ENCODE measurements at regions not wholly inside any gene's neighbourhood (a gene's known extent, or its start where the extent isn't known, plus 50 kb on each side); places are given as distances from the start of the nearest gene placed in this dataset.
A peak's percentile ranks its signal among the peaks of the same experiment; 100 is the strongest.

DNA sequence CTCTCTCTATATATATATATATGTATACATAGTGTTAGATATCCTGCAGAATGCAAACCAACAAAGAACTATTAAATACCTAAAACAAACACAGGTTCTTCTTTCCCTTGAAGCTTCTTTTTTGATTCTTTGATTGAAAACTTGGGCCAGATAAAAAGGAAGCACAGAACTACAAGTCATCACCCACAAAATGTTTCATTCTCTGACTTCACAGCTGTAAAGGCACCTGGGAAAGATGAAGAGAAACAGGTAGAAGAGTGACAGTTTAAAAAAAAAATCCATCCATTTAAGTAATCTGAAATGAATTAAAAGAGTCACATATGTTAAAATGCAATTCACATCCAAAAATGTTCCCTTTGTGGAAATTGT, 90.7 kb upstream of the FNDC3A start:
- no peak for DNase-seq (ENCODE audit: low read depth in 1 of 2, low spot score in 1 of 2)

DNA sequence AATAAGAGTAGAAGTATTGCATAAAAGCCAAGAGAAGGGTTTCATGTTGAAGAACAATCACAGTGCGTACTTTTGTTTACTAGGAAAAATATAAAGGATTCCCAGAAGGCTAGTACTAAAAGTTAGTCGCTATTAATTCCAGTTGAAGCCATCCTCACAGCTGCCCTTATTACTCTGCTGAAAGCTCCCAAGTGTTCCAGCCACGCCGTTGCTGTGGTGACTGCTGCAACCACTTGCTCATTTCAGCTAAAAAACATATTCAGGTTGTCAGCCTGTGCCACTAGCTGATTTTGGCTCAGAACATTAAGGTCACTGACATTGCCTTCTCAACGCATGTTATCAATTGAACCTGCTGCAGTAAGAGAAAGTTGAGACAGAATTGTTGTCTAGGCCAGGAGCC, 87.1 kb upstream of the FNDC3A start:
- no peak for DNase-seq (ENCODE audit: low read depth in 1 of 2, low spot score in 1 of 2)

DNA sequence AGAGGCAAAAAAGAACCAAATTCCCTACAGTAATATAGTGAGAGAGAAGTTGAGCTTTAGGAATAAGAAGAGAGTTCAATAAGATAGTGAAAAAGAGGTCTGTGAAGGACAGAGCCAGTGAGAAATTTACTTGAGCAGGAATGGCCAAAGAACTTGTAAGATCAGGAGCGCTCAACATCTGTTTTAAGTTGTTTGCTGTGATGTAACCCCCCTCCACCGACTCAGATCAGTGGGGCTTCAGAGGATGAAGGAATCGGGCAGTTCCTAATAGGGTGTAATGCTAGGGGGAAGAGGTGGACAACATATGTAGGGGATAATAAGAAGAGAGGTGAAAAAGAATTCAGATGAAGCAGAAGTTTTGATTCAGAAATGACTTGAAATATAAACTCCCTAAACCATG, 85.3 kb upstream of the FNDC3A start:
- DNase-seq (ENCODE audit: low read depth in 1 of 2, low spot score in 1 of 2): no peak

DNA sequence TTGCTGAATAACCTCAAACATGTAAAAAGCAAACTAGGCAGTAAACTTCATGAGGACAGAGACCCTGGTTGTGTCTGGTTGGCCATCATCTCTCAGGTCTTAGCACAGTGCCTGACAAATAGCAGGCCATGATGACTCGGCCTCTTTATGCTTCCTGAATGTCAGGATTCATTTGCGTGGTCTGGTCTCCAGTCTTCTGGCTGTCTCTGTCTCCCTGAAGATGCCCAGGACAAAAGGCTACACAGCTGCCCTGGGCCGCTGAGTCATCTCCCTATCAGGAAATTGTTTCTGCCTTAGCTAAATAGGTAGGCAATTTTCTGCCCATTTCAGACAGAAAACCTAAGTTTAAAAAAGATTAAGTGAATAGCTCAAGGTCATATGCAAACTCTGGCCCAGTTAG, 84.1 kb upstream of the FNDC3A start:
- no peak for DNase-seq (ENCODE audit: low read depth in 1 of 2, low spot score in 1 of 2)

DNA sequence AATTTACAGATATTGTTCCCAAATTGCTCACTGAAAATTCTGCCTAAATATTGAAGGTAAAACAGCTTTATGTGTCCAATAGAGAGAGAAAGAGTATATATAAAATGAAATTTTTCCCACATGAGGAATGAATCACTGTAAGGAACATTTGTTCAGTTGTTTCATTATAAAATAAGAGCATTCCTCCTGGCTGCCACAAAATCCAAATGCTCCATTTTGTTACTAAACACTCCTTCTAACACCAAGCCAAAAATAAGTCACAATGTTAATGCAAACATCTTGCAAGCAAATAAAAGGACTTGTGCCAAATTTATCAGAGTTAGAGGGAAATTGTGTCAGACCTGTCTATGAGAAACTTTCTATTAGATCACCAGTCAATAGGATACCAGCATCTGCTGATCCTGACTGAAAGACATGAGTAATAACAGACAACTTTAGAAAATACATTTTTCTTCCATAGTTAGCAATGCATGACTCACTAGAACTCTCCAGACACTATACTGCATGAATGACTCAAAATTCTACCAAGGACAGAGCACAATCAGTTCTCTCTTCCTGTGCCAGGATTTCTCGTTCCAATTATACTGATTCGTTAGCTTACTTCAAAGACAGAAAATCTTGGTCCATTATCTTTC, 83.5 kb upstream of the FNDC3A start:
- DNase-seq (ENCODE audit: low read depth in 1 of 2, low spot score in 1 of 2): peak in 1 of 2 donors; percentile 19

DNA sequence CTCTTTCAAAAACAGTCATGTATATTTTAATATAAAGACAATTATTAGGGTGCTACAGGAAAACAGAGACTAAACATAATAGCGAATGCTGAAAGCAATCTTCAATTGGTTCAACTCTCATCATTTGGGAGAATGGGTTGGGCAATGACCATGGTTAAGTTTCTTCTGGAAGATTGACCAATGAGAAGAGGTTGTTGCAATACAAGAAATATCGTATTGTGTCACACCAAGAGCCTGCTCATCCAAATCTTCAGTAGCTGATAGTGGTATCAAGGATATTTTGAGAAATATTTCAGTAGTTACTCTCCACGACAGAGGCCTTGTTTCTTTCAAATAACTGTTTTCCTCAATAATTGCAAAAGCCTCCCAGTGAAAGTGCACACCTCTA, 83.0 kb upstream of the FNDC3A start:
- DNase-seq (ENCODE audit: low read depth in 1 of 2, low spot score in 1 of 2): no peak

DNA sequence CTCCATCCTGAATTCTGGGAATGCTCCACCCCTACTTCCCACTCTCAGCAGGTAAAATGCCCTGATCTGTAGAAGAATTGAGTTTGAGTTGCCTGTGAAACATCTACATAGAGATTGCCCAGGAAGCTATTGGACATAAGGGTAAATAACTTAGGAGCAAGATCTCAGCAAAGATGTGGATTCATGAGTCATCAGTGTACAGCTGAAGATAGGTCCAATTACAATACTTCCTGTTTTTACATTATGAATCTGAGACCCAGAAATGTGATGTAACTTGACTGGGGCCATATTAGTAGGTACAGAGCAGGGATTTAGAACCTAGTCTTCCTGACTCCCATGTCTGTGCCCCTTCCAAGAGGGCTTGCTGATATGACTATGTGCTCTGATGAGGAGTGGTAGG, 79.4 kb upstream of the FNDC3A start:
- no peak for DNase-seq (ENCODE audit: low read depth in 1 of 2, low spot score in 1 of 2)

DNA sequence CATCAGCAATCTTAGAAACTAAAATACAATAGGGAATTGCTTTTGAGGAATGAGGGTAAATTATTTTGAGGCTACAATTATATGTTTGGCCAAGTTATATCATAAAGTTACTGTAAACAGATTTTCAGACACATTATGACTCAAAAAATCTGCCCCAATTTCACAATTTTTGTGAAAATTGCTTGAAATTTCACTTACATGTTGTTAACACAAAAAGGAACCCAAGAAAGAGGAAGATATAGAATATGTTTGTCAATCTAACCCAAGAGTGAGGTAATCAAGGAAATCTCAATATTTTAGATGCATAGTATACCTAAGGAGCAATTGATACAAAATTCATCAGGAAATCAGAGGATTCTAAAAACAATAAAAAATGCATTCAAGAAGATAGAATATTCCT, 73.9 kb upstream of the FNDC3A start:
- DNase-seq (ENCODE audit: low read depth in 1 of 2, low spot score in 1 of 2): no peak

DNA sequence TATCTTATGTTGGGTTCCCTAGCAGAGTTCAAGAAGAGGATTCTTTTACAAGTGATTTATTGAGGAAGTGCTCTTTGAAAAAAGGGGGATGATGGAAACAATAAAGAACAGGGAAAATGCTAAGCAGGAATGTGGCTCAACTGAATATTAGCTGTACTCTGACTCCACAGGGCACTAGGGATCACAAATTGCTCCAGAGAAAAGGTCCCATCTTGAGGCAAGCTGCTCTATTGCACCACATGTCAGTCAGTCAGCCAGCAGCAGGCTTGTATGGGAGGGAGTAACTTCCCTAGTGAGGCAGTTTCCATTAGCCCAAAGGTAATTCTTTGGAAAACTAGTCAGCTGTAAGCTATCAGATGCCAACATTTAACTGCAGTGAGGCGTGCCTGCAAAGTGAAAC, 73.3 kb upstream of the FNDC3A start:
- no peak for DNase-seq (ENCODE audit: low read depth in 1 of 2, low spot score in 1 of 2)

DNA sequence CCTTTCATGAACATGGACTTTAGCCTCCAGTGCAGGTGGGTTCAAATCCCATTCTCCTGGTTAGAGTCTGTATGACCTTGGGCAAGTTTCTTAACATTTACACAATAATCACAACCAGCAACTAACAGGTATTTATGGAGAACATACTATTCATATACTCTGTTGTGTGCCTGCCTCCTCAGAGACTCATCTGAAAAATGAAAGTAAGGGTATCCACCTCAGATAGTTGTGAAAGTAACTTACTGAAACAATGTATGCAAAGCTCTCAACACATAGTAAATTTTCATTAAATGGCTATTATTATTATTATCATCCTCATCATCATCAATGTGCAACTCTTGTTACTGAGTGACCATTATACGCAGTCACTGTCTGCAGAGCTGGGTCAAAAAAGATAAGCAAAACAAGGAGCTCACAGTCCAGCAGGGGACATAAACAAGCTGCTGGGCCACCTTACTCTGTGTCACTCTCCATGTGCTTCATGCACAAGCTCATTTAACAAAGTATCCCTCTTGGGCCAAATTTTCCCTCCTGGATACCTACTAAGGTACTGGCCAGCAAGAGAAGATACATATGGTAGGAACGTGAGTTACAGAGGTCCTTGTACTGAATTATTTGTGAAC, 70.9 kb upstream of the FNDC3A start:
- no peak for DNase-seq (ENCODE audit: low read depth in 1 of 2, low spot score in 1 of 2)

DNA sequence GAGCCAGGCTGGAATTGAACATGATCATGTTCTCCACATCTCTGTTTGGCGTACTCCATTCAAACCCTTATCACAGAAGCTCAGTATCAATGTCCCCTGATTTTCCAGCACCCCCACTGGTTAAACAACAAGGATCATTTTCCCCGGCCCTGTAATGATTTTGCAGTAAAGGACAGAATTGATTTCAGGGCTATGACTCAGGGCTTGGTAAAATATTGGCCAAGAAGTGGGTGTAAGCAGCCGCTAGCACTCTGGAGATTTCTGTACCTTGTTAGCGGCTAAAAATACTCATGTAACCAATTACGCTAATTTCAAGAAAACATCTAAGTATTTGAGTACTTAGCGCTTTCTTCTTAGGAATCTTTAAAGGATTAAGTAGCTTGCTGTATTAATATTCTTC, 69.5 kb upstream of the FNDC3A start:
- no peak for DNase-seq (ENCODE audit: low read depth in 1 of 2, low spot score in 1 of 2)

DNA sequence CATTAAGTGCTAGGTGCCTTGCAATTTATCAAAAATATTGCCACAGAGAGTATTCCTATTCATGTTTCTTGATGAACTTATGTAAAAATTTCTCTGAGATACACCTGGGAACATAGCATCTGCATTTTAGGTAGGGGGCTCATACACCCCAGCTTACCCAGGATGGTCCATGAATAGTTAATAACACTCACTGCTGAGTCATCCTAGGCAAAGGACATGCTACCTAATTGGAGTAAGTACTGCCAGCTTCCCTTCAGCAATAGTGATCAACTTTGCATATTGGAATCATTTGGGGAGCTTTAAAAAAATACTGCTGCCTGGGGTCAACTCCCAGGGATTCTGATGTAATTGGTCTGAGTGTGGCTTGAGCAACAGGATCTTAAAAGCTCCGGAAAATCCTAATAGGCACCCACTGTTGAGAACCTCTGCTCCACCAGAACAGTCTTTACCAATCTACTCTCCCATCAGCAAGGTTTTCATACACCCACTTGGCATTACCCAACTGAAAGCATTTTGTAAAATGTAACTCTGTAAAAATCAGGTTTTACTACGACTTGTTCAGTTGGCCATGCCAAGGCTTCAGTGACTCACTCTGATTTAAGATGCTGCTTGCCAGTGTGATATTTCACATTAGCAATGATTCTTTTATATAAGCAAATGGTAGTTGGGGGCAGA, 67.2 kb upstream of the FNDC3A start:
- no peak for DNase-seq (ENCODE audit: low read depth in 1 of 2, low spot score in 1 of 2)

DNA sequence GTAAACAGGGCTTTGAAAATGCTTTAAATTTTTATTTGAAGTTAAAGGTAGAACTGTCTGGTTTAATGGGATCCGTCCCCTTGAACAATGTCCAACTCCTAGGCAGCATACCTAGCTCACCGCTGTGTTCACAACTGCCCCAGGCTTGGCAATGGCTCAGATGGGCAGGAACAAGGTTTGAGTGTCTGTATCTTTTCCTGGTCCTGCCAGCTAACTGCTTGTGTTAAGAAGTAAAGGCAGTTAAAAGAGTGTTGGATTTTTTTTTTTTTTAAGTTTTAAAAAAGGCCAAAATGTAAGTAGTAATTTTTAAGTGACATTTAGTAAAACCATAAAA, 66.7 kb upstream of the FNDC3A start:
- DNase-seq (ENCODE audit: low read depth in 1 of 2, low spot score in 1 of 2): no peak

DNA sequence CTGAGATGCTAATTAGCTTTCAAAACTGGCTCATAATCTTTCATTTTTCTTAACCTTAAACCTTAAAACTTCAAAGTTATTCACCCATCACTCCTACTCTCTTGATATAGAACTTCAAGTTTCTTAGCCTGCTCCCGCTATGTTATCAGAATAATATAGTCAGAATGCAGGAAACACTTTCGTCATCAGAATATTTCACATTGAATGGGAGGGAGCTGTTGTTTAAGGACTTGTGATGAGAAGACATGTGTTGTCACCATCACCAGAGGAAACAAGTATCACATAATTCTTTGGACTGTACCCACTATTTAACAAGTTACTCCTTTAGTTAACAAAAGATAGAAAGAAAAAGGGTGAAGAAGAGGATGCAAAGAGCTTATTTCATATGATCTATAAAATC, 65.0 kb upstream of the FNDC3A start:
- DNase-seq (ENCODE audit: low read depth in 1 of 2, low spot score in 1 of 2): no peak

DNA sequence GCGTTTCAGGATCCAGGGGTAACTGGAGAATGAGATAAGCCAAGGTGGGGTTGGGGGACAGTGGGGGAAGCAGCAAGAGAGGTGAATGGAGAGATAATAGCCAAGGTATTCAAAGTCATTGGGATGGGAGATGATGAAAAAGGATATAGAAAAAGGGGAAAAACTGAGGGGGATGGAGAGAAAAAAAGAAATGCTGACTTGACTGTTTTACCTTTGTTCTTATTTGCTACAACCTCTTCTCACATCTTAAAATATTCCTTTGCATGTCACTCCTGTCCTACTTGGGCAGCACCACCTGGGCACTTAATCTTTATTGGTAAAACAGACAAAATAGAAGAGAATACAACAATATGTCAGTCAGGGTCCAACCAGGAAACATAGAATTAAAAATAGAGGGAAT, 56.0 kb upstream of the FNDC3A start:
- no peak for DNase-seq (ENCODE audit: low read depth in 1 of 2, low spot score in 1 of 2)

DNA sequence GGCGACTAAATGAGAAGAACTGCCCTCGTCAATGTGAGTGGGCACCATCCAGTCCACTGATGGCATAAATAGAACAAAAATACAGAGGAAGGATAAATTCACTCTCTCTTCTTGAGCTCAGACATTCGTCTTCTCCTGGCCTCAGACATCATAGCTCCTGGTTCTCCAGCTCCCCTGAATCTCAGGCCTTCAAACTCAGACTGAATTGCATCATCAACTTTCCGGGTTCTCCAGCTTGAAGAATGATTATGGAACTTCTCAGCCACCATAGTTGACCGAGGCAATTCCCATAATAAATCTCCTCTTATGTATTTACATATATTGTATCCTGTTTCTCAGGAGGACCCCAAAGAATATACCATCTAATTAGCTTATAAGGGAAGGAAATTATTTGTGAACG, 55.0 kb upstream of the FNDC3A start:
- DNase-seq (ENCODE audit: low read depth in 1 of 2, low spot score in 1 of 2): no peak

DNA sequence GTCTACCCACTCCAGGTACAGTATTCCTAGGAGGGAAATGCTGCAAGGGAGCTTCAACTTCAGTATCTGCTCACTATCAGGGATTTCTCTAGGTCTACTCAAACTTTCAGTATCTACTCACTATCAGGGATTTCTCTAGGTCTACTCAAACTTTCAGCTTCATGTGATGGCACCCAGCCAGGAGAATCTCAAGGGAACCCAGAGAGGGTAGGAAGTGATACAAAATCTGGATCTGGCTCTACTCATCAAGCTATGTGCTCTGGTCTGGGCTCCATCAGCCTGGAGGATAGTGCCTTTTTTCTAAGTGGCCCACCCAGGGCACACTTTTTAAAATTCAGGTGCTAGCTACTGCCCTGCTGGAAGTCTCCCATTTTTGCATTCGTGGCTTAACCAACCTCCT, 52.3 kb upstream of the FNDC3A start:
- no peak for DNase-seq (ENCODE audit: low read depth in 1 of 2, low spot score in 1 of 2)

DNA sequence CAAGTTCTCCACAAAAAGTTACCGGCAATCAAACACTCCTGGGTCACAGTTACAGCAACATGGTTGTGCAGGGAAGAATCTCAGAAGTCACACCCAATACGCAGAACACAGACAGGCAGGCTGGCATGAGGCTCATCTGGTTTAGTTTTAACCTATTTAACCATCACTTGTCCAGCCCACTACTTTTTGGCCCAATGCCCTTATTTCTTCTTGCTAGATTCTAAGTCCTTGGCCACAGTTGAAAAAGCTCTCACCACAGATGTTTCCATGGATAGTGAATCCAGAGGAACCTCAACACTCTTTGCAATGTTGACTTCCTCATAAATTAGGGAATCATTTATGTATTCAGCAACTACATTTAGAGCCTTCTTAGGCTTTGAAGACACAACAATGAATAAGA, 50.7 kb upstream of the FNDC3A start:
- DNase-seq (ENCODE audit: low read depth in 1 of 2, low spot score in 1 of 2): no peak

Data from activated CD4-positive, alpha-beta T cell treated with anti-CD3 and anti-CD28 coated beads, Interleukin-2, amount 50 U/mL, for 24 hours (primary cell).